HEK293 (cell line): ENCODE measurements at regions not wholly inside any gene's neighbourhood (a gene's known extent, or its start where the extent isn't known, plus 50 kb on each side); places are given as distances from the start of the nearest gene placed in this dataset.

Experiments used
- CTCF ChIA-PET: fragments of 350-600 bp; formaldehyde crosslinking; extraction: SDS; loops from one replicate; lab custom pipeline; 2021; ENCODE audit warnings: antibody characterized with exemption; lab: Yijun Ruan, JAX
- POLR2A ChIA-PET: fragments of 300-600 bp; formaldehyde crosslinking; extraction: SDS; loops from one replicate; lab custom pipeline; 2020; ENCODE audit warnings: antibody characterized with exemption, inconsistent platforms; lab: Yijun Ruan, JAX
- H3K27ac ChIP-seq: fragments of 200-500 bp; sonication (Bioruptor generic); 2 replicates; pipeline ENCODE4 v1.5.1; 2014; ENCODE audit warnings: low read depth, low read length, control low read depth, inconsistent platforms; ENCODE audit errors: extremely low read depth
- H3K36me3 ChIP-seq, 2 experiments: fragments of 200-500 bp in 1 of 2; sonication (Bioruptor generic) in 1 of 2; 1 replicate in 1 of 2; 2 replicates in 1 of 2; pipeline ENCODE4 v1.5.1; 2014 to 2017; ENCODE audit warnings: inconsistent platforms in 2 of 2, low read length in 2 of 2; ENCODE audit not compliant: control insufficient read depth in 2 of 2, insufficient read depth in 1 of 2
- H3K4me1 ChIP-seq: fragments of 200-500 bp; sonication (Bioruptor generic); 2 replicates; pipeline ENCODE4 v1.5.1; 2014; ENCODE audit warnings: mild to moderate bottlenecking, low read length, inconsistent platforms; ENCODE audit not compliant: control insufficient read depth, insufficient read depth
- H3K4me3 ChIP-seq: 2 replicates; pipeline ENCODE4 v1.5.1; 2011; ENCODE audit warnings: low read depth, mild to moderate bottlenecking, control low read depth, low read length, moderate library complexity
- H3K9me3 ChIP-seq: fragments of 200-500 bp; sonication (Bioruptor generic); 2 replicates; pipeline ENCODE4 v1.5.1; 2014; ENCODE audit warnings: low read depth, low read length, inconsistent platforms; ENCODE audit not compliant: control insufficient read depth, insufficient read depth
- AEBP2 ChIP-seq: fragments of 450-650 bp; formaldehyde crosslinking; IDR thresholded peaks from 2 replicates; pipeline ENCODE4 v1.5.1; 2016; ENCODE audit warnings: missing biosample characterization, missing genetic modification characterization, borderline replicate concordance
- ELK4 ChIP-seq: IDR thresholded peaks from 2 replicates; pipeline ENCODE4 v1.6.1; 2011; ENCODE audit warnings: mild to moderate bottlenecking, low read depth, low read length, borderline replicate concordance
- HOXD13 ChIP-seq: sonication (generic); formaldehyde crosslinking; IDR thresholded peaks from 2 replicates; pipeline ENCODE4 v1.8.0; 2022; ENCODE audit warnings: missing genetic modification reagents, borderline replicate concordance
- KLF7 ChIP-seq: fragments of 450-650 bp; formaldehyde crosslinking; IDR thresholded peaks from 2 replicates; pipeline ENCODE4 v1.5.1; 2016; ENCODE audit warnings: missing biosample characterization, missing genetic modification characterization, borderline replicate concordance
- TRIM28 ChIP-seq: IDR thresholded peaks from 2 replicates; pipeline ENCODE4 v1.6.1; 2011; ENCODE audit warnings: low read length, control low read depth, borderline replicate concordance
- ZBTB17 ChIP-seq: fragments of 450-650 bp; formaldehyde crosslinking; IDR thresholded peaks from 2 replicates; pipeline ENCODE4 v1.5.1; 2016; ENCODE audit warnings: missing biosample characterization, missing genetic modification characterization
- ZBTB21 ChIP-seq: fragments of 450-650 bp; formaldehyde crosslinking; IDR thresholded peaks from 2 replicates; pipeline ENCODE4 v1.5.1; 2017; ENCODE audit warnings: missing biosample characterization, missing genetic modification characterization
- ZBTB8A ChIP-seq: fragments of 450-650 bp; formaldehyde crosslinking; IDR thresholded peaks from 2 replicates; pipeline ENCODE4 v1.5.1; 2016; ENCODE audit warnings: missing biosample characterization, missing genetic modification characterization
- ZNF10 ChIP-seq: fragments of 450-650 bp; formaldehyde crosslinking; IDR thresholded peaks from 2 replicates; pipeline ENCODE4 v1.5.1; 2017; ENCODE audit warnings: missing biosample characterization, missing genetic modification characterization
- ZNF112 ChIP-seq: fragments of 450-650 bp; formaldehyde crosslinking; IDR thresholded peaks from 2 replicates; pipeline ENCODE4 v1.5.0; 2017; ENCODE audit warnings: missing biosample characterization, missing genetic modification characterization
- ZNF202 ChIP-seq: fragments of 450-650 bp; formaldehyde crosslinking; IDR thresholded peaks from 2 replicates; pipeline ENCODE4 v1.5.1; 2016; ENCODE audit warnings: missing biosample characterization, missing genetic modification characterization, borderline replicate concordance
- ZNF214 ChIP-seq: fragments of 450-650 bp; formaldehyde crosslinking; IDR thresholded peaks from 2 replicates; pipeline ENCODE4 v1.5.1; 2017; ENCODE audit warnings: missing biosample characterization, mild to moderate bottlenecking, missing genetic modification characterization, borderline replicate concordance
- ZNF280D ChIP-seq: fragments of 450-650 bp; formaldehyde crosslinking; IDR thresholded peaks from 2 replicates; pipeline ENCODE4 v1.5.1; 2016; ENCODE audit warnings: missing biosample characterization, missing genetic modification characterization
- ZNF341 ChIP-seq: fragments of 450-650 bp; formaldehyde crosslinking; IDR thresholded peaks from 2 replicates; pipeline ENCODE4; 2016; ENCODE audit warnings: low read depth, missing biosample characterization, missing genetic modification characterization
- ZNF513 ChIP-seq: fragments of 450-650 bp; IDR thresholded peaks from 2 replicates; pipeline ENCODE4 v1.5.1; 2018; ENCODE audit warnings: missing biosample characterization, missing genetic modification characterization
- ZNF561 ChIP-seq: fragments of 450-650 bp; IDR thresholded peaks from 2 replicates; pipeline ENCODE4 v1.5.1; 2018; ENCODE audit warnings: missing biosample characterization, missing genetic modification characterization, borderline replicate concordance
- ZNF596 ChIP-seq: fragments of 450-650 bp; IDR thresholded peaks from 2 replicates; pipeline ENCODE4 v1.5.0; 2018; ENCODE audit warnings: missing biosample characterization, mild to moderate bottlenecking, missing genetic modification characterization, moderate library complexity
- ZNF623 ChIP-seq: fragments of 450-650 bp; formaldehyde crosslinking; IDR thresholded peaks from 2 replicates; pipeline ENCODE4 v1.5.1; 2016; ENCODE audit warnings: missing biosample characterization, missing genetic modification characterization
- ZNF624 ChIP-seq: fragments of 450-650 bp; formaldehyde crosslinking; IDR thresholded peaks from 2 replicates; pipeline ENCODE4 v1.5.1; 2017; ENCODE audit warnings: missing biosample characterization, missing genetic modification characterization
- ZNF658 ChIP-seq: fragments of 450-650 bp; formaldehyde crosslinking; IDR thresholded peaks from 2 replicates; pipeline ENCODE4; 2016; ENCODE audit warnings: missing biosample characterization, missing genetic modification characterization
- ZNF785 ChIP-seq: fragments of 450-650 bp; formaldehyde crosslinking; IDR thresholded peaks from 2 replicates; pipeline ENCODE4 v1.5.1; 2016; ENCODE audit warnings: missing biosample characterization, missing genetic modification characterization
- ZSCAN23 ChIP-seq: fragments of 450-650 bp; formaldehyde crosslinking; IDR thresholded peaks from 2 replicates; pipeline ENCODE4 v1.5.1; 2016; ENCODE audit warnings: missing biosample characterization, missing genetic modification characterization
- ZSCAN4 ChIP-seq: fragments of 450-650 bp; formaldehyde crosslinking; IDR thresholded peaks from 2 replicates; pipeline ENCODE4 v1.5.1; 2017; ENCODE audit warnings: missing biosample characterization, missing genetic modification characterization

- TF ChIP-seq ZNF280D (no peak), ZBTB8A (tag by site-specific recombination) (no peak), ZNF561 (no peak), ELK4 (no peak), ZNF112 (tag by site-specific recombination) (no peak), ZNF658 (tag by site-specific recombination) (no peak), HOXD13 (CRISPR knock-in tag) (no peak)
These were observed 73.3 kb upstream of the ACKR3 start (continued) for GRCh38 chr2:236496340-236496739.

- no peaks in the 10 kb centered on the region for H3K9me3 ChIP-seq
- no peaks in the 10 kb centered on the region for H3K36me3 ChIP-seq
- TF ChIP-seq ZNF10 (tag by site-specific recombination) = no peak
- TF ChIP-seq AEBP2 (tag by site-specific recombination) = no peak
- no peak for TF ChIP-seq ZNF202 (tag by site-specific recombination)
- no peak for TF ChIP-seq ZBTB21
- TF ChIP-seq ZSCAN23 = no peak
- TF ChIP-seq ZNF341 (tag by site-specific recombination) = no peak
- TF ChIP-seq ZNF624 (tag by site-specific recombination) = no peak
- TF ChIP-seq ZSCAN4 = no peak
- no peak for TF ChIP-seq ZNF623 (tag by site-specific recombination)
- H3K4me3 ChIP-seq = no peak overlapping the region
- no peaks in the 10 kb centered on the region for H3K4me1 ChIP-seq
- POLR2A ChIA-PET = no interaction called here
- H3K27ac ChIP-seq = no peak overlapping the region
- CTCF ChIA-PET = interaction anchor here (0.7 kb wide), 1 partner anchor 624 kb away, joined by 4 read pairs; no protein-coding TSS in a partner anchor
These were observed 71.3 kb upstream of the ACKR3 start for GRCh38 chr2:236498369-236498768.

GRCh38 chr2:236499691-236500578, 69.7 kb upstream of the ACKR3 start:
- H3K27ac ChIP-seq = no peak overlapping the region
- no peak for TF ChIP-seq ZNF596 (tag by site-specific recombination)
- peak; percentile 72 for TF ChIP-seq ZNF513 (tag by site-specific recombination)
- no peak for TF ChIP-seq ZNF658 (tag by site-specific recombination)
- TF ChIP-seq KLF7 (tag by site-specific recombination) = no peak
- TF ChIP-seq ZNF785 (tag by site-specific recombination) = no peak
- TF ChIP-seq ZNF214 (tag by site-specific recombination) = no peak
- no peak for TF ChIP-seq ZBTB17
- TF ChIP-seq TRIM28 = no peak
- no peak overlapping the region for H3K4me3 ChIP-seq
- H3K4me1 ChIP-seq = no peaks in the 10 kb centered on the region
- no peaks in the 10 kb centered on the region for H3K36me3 ChIP-seq
- POLR2A ChIA-PET = no interaction called here
- H3K9me3 ChIP-seq = no peaks in the 10 kb centered on the region
- CTCF ChIA-PET = interaction anchor here (1.2 kb wide), 1 partner anchor 13 kb away, joined by 3 read pairs; no protein-coding TSS in a partner anchor
